Islet of Langerhans (tissue), 1 donor: ENCODE measurements at regions not wholly inside any gene's neighbourhood (a gene's known extent, or its start where the extent isn't known, plus 50 kb on each side); places are given as distances from the start of the nearest gene placed in this dataset.

Source experiments
- FAIRE-seq: peaks from one replicate; lab custom pipeline; 2011; peaks lifted over from hg19 to GRCh38; lab: Jason Lieb, UNC

DNA sequence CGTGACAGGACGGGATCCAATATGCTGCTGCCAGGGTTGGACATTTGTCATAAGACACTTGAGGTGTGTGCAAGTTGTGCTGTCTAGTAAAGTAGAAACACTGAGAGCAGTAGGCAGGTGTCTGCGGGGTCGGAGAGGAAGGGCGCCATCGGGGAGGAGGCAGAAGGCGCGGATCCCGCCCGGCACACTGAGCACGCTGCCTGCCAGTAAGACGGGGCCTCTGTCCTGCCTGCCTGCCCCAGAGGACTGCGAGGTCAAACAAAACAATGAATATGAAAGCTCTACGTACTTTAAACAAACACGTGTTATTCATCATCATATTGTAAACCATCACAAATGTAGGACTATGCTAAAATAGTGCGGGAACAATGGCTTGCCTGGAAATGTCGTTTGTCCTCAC lies 349.3 kb upstream of the SALL3 start:
- FAIRE-seq, result no peak

DNA sequence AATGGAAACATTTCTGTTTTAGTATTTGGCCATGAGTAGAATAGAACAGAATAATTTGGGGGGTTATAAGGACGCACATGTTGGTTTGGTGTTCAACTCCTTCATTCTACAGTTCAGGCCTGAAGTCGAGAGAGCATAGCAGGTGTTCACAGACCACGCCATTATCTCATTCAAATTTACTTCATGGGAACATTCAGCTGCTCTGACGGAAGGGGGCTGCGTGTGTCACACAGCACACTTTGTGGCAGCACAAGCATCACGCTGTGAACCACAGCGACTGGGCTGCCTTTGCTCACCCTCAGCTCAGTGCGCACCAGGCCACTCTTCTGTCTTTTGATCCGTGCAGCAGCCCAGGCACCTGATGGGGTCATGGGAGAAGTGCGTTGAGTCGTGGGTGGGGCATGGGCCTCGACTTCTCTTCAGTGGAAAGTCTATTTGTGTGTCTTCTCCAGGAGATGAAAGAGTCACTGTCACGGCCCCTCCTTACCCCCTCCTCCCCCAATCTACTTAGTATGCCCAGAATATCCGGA lies 348.6 kb upstream of the SALL3 start:
- no peak for FAIRE-seq

DNA sequence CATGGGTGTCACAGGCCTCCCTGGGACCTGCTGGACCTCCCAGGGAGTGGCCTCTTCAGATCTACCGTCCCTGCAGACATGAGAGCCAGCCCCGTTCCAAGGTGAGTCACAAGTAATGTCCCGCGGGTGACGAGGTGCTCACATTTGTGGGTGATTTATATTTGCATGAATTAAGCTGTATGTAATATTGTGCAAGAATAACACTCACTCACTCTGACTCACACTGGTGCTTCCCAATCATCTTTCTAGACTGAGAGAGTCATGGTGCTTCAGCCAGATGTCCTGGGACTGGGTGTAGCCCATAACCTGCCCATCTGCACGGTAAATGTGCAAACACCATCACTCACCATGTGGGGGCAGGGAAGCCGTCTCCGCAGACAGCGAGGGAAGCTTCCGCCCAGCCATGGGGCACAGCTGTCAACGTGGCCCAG lies 347.5 kb upstream of the SALL3 start:
- no peak for FAIRE-seq

DNA sequence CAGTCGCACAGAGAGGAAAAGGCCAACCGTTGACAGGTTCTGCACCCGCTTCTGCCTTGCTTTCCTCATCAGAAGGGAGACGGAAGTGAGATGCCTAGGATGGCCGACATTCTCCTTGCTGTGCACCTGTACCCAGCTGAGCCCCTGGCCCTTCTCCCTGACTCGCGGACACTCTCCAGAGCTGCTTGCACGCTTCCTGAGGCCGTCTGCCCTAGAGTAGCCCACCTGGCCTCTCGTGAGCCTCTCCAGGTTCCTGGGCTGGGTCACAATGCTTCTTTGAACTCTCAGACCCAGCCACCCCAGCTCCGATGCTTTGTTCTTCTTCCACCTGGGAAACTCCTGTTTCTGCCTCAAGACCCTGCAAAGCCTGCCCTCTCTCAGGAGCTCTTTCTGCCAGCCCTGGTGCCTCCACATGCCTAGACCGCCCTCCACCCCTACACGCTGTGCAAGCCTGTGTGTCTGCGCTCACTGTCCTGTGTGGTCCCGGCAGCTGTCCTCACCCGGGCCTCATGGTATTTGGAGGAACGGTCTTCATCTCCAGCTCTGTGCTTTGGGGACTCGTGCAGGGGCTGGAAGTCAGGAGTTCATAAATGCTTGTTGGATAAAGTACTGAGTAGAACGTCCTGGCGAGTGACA lies 345.4 kb upstream of the SALL3 start:
- FAIRE-seq, result no peak

DNA sequence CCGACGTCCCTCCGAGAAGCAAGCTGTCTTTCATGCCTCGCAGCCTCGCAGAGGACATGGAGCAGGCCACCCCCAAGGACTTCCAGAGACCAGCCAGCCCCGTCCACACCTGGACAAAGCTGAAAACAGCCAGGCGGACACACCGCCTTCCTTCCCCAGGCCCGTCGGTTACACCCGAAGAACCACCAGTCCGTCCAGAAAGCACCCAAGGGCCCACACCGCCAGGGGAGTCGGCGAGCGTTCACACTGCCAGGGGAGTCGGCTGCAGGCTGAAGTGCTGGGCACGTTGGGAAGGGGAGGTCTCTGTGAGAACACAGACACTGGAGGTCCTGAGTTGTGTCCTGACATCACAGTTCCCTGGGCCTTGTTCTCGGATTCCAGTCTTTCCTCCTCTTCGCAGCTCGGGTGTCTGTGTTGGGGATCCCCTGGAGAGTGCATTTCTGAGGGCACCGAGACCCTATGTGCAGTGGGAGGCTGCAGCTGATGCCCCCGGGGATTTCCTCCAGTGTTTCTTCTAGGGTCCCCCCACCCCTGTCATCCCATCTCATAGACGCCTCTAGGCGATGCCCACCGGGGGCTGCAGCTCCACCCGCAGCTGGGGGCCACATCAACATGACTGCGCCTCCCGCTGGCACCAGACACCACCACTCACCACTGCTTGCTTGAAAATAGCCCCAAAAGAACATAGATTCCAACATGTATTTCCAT lies 344.4 kb upstream of the SALL3 start:
- FAIRE-seq, result no peak

DNA sequence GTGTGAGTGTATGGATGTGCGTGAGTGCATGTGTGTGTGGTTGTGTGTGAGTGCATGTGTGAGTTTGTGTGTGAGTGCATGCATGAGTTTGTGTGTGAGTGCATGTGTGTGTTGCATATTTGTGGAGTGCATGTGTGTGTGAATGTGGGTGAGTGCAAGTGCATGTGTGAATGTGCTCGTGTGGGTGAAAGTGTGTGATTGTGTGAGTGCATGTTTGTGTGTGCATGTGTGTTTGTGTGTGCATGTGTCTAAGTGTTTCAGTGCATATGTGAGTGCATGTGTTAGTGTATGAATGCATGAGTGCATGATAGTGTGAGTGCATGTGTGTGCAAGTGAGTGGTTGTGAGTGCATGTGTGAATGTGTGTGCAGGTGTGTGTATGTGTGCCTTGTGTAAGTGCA lies 343.4 kb upstream of the SALL3 start:
- FAIRE-seq, result no peak

DNA sequence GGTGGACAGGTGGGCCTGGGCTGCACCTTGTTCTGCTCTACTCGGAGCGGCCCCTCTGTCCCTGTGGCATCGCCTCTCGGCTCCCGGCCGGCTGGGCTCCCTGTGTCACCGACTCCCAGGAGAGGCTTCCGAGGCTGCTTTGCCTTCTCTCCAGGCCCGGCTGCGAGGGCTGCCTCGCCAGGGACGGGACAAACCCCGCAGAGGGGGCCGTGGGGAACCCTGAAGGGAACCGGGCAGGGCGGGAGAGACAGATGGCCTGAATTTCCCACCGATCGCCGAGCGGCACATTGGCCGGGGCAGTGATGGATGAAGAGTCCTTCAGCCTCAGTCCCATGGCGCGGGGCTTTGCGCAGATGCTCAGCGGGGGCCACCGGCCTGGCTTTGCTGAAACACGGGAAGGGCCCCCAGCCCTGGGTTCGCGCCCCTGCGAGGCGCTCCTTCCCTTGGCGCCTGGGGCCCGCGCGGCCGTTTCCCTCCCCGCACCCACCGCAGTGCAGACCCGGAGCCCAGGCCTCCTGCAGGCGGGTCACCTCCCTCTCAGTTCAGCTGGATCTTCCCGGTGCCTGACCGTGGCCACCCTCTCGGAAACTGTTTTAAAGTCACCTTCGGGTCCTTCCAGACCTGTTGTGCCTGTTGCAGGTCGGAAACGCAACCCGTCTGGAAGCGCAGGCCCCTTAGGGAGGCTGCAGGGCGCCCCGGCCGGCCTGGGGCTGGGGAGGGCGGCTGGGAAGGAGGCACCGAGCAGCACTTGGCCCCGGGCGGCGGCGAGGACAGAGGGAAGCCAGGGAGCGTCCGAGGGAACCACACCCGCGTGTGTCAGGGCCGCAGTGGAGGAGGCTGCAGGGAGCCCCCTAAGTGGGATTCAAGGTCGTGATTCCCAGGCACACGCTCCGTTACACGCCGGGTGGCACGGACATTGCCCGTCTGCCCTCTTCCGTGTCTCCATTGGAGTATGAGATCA lies 341.9 kb upstream of the SALL3 start:
- FAIRE-seq, result no peak

DNA sequence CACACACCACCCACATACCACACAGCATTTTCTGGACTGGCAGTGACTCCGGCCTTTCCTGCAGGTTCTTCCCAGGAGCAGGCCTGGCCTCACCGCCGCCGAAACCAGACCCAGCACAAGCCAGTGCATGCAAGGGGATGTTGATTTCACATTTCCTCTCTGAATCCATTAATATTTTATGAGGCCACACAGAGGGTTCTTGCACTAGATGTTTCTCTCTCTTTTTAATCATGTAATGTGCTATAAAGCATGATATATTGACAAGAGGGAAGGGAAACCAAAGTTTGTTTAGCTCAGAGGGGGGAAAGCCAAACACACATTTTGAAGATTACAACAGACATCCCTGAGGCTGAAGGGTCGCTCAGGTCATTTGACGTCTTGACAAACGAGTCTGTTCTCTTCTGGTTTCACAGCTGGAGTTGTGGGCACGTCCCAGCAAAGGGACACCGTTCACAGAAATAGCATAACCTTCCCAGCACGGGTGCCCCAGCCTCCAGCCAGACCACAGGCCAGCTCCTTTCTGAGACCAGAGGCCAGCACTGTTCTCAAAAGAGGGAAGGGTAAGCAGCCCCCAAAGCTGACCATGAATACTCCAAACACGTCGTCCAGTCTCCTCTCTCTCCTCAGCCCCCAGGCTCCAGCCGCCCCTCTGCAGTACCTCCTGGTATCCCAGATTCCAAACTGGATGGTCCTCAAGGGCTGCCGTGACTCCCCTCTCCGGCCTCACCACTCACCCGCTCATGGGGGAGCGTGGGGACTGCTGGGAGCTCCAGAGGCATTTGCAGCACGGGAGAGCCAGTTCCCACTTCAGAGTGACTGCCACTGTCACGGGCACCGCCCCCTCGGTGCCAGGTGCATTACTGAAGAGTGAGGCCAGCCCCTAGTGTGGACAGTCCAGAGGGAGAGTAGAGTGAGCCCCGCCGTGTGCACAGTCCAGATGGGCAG lies 340.3 kb upstream of the SALL3 start:
- no peak for FAIRE-seq

DNA sequence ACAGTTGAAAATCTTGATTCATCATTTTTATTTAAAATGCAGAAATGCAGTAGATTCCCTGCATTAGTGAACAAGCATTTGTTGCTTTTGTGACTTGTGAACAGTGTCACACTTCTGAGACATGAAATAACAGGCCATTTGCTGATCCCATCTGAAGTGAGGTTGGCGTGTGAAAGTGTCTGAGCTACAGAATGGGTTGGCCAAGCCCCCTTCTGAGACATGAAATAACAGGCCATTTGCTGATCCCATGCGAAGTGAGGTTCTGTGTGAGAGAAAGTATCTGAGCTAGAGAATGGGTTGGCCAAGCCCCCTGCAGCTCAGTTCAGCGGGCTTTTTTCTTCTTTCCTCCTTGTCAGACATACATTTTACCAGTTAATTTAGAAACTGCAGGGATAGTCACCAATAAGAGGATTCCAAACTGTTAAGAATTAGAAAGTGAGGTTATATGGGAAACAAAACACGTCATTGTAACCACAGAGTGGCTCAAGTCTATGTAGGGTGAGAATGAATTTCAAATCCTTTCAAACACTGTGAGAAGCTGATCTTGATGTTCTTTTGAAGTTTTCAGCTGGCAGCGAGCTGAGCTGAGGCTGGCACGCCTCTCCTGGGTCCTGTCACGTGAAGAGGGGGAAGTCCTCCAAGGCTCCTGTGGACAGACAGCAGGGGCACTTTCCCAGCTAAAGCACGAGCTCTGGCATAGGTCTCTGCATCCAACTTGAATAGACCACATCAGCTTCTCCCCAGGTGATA lies 339.2 kb upstream of the SALL3 start:
- no peak for FAIRE-seq

DNA sequence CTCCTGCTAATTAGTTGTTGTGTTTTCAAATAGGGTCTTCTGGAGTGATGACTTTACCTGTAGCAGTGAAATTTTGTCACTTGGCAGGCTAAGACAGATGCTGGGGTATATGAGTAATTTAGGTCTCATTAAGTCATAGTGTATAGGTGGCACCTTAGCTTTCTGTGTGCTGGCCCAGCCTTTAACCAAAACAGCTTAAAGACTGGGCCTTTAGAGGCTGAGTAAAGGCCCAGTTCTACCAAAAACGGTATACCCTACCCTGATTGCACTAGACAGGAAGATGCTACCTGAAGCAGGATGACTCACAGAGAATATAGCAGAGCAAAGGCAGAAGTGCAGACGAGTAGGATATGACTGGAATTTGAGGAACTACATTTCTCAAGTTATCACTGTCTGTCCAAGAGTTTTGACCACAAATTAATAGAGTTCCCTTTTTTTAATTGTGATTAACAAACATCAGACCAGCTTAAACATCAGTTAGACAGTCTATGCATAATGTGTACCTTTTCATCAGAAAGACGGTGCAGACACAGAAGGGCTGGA lies 337.9 kb upstream of the SALL3 start:
- FAIRE-seq, result no peak

DNA sequence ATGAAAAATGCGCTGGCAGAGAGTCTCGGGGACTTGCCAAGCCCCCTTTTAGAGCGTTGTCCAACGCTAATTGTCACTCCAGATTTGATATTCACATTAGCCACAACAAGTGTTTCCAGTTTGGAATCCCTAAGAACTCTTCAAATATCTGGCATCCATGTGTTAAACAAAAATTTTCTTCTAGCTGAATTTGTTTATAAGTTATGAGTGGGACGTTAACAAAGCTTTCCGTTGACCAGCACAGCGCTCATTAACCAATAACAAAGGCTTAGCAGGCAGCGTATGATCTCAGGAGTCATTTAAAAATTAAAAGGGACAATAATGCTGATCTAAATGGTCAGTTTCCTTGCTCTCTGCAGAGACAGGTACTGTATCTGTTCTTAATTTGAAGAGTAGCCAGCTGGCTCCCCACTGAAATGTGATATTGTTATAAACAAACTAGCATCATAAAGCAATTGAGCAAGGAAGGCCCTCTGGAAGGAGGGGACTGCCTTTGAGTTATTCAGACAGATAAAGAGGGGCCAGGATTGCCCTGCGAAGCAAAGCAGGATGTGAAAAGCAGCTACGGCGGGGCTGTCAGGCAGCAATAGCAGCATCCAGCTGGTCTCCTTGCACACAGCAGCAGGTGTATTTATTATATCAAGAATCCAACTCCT lies 337.2 kb upstream of the SALL3 start:
- no peak for FAIRE-seq

DNA sequence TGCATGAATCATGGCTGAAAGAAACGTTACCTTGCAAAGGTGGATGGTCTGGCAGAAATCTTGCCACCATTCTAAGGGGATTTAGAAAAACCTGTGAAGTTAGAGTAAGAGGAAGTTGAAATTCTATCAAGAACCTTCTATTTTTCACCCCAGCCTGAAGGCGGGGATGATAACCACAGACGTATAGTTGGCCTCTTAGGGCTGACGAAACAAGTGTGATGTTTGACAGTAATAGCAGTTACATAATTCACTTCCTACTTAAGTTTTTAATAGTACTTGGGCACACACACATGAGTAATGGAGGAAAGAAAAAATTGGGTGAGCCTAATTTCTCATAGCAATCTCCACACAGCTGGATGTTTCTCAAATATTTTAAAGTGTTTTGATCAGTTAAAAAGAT lies 336.6 kb upstream of the SALL3 start:
- FAIRE-seq, result no peak

DNA sequence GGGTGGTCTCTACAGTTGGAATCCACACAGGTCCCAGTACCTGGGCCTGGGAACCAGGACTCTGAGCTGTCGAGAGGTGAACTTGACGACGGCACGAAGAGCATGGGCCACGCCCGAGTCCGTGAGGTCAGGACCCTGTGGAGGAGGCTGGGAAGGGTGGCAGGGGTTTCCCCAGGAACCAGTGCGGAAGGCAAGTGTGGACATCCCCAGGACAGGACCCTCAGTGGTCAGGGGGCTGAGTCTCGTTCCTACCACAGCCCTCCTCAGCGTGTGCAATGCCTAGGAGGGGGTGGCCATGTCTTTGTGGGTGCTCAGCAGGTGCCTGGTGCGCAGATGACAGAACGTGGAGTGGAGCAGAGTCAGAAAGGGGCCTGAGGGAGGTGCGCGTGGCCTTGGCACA lies 335.6 kb upstream of the SALL3 start:
- FAIRE-seq, result no peak

DNA sequence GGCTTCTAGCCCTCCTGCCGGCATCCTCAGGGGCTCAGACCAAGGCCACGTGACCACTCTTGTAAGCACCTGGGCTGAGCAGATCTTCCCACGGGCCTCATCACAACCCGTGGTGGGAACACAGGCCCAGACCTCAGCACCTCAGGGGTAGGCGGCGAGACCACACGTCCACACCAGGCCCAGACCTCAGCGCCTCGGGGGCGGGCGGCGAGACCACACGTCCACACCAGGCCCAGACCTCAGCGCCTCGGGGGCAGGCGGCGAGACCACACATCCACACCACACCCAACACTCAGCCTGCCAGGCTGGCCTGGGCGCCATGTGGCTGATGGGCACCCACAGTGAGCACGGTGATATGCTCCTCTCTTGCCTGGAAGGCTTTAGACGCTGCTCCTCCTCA lies 334.4 kb upstream of the SALL3 start:
- FAIRE-seq, result no peak

DNA sequence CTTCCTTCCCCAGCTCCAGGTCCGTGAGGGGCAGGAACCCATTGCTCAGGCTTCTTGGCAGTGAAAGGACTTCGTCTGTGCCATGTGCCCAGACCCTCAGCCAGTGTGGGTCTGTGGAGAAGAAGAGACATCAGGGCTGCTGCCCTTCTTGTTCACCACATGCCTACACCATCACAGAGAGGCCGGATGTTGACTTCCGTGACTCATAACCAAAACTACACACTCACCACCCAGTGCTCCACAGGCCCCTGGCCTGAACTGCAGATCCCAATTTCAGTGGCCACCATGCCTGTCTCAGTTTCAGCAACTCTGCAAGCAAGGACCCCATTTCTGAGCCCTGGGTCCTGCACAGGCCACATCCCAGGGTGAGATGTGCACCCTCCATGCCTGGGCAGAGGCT lies 332.6 kb upstream of the SALL3 start:
- no peak for FAIRE-seq

DNA sequence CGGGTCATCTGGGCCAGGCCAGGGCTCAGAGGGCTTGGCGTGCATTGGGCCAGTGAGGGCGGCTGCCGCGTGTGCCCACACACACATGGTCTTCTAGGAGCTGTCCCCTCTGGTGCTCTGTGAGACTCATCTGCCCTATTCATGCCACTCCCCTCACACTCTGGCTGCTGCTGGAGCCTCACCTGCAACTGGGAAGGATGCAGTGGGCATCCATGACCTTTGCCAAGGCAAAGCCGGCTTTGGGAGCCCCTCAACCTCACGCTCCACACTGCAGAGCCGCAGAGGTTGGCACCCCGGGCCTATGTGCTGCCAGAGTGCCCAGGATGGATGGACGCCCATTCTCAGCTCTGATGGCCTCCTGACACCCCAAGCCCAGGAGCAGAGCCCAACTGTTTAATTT lies 330.2 kb upstream of the SALL3 start:
- FAIRE-seq, result no peak

DNA sequence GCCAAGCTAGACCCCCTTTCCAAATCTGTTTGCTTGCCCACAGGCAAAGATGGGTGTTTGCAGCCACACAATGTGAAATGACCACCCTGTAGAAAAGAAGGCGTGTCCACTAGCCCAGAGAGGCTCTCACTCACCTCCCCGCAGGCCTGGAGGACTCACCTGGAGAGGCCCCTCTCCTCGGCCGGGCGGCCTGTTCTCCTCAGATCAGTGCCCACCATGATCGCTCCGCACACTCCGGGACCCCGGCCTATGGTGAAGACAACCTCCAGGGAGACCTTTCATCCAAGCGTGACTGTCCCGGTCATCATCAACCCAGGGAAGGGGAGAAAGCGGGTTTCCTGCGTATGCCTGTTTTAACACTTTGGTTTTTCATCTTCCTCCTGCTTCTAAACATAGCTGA lies 328.7 kb upstream of the SALL3 start:
- FAIRE-seq, result no peak

DNA sequence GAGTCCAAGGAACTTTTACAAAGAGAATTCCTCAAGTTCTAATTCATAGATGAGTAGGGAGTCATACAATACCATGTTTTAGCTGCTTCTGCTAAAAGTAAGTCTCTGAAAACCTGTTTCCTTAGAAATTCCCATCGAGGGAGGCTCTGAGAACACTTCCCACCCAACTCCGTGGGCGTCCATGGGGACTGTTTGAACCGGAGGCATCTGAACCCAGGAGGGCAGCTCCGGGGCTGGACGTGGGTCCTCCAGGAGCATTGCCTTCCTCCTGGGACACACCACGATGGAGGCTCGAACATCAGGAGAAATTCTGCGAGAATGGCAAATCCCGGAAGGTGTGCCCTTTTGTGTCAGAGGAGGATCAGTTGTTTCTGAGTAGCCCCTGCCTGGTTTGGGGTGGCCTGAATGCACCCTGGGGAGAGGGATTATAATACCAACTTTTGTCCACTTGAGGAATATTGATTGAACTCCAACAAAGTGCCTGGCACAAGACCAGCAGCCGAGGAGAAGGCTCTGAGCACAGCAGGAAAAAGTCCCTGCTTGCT lies 327.5 kb upstream of the SALL3 start:
- FAIRE-seq, result no peak

DNA sequence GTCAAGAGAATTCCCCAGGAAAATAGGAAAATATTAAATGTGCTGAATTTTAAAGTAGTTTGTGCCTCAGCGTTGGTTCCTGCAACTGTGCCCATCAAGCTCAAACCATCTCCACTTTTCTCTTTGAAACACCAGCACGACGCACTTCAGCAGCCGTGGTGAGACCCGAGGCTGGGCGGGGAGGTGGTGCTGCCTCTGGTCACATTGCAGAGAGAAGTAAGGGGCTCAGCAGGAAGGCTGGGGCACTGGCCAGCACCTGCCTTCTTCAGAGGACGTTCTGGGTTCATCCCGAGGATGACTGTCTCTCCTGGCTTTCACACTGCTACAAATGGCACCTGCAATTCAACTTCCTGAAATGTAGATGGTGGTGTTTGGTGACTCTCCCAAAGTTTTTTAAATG lies 323.7 kb upstream of the SALL3 start:
- FAIRE-seq, result no peak
